Spleen (tissue), 7 donors: ENCODE measurements at regions not wholly inside any gene's neighbourhood (a gene's known extent, or its start where the extent isn't known, plus 50 kb on each side); places are given as distances from the start of the nearest gene placed in this dataset.

ENCODE experiments used
- POLR2A ChIP-seq, 3 donors: fragments of 450-650 bp; IDR thresholded peaks; one replicate each; pipeline ENCODE4 v1.5.1; 2017; ENCODE audit warnings: antibody characterized with exemption in 3 of 3, mild to moderate bottlenecking in 1 of 3
- POLR2AphosphoS5 ChIP-seq, 3 donors: sonication (generic); formaldehyde crosslinking; IDR thresholded peaks; one replicate each; pipeline ENCODE4 v1.5.1; 2017; ENCODE audit warnings: antibody characterized with exemption in 3 of 3
- TF ChIP-seq, protein P1 (sequence below), 11 experiments: fragments of 200-600 bp in 7 of 11; fragments of 450-650 bp in 4 of 11; sonication (generic) in 4 of 11; IDR thresholded peaks in 8 of 11; conservative IDR thresholded peaks in 3 of 11; 1 replicate in 7 of 11; 2 replicates in 4 of 11; pipeline versions ENCODE4 v1.4.0 to v1.8.0; 2016 to 2021; ENCODE audit warnings: antibody characterized with exemption in 11 of 11, inconsistent platforms in 4 of 11, mild to moderate bottlenecking in 1 of 11
- donor health status: DM: no; HTN: no; CAD: no; lungs with moderate emphysema.
- donor health status: DM: no; HTN: no; CAD: no.
- donor health status: DM: no; HTN: no; CAD: no.

GRCh38 chr2:53473236-53473635, 294.4 kb upstream of the CHAC2 start:
- TF ChIP-seq, protein P1, sequence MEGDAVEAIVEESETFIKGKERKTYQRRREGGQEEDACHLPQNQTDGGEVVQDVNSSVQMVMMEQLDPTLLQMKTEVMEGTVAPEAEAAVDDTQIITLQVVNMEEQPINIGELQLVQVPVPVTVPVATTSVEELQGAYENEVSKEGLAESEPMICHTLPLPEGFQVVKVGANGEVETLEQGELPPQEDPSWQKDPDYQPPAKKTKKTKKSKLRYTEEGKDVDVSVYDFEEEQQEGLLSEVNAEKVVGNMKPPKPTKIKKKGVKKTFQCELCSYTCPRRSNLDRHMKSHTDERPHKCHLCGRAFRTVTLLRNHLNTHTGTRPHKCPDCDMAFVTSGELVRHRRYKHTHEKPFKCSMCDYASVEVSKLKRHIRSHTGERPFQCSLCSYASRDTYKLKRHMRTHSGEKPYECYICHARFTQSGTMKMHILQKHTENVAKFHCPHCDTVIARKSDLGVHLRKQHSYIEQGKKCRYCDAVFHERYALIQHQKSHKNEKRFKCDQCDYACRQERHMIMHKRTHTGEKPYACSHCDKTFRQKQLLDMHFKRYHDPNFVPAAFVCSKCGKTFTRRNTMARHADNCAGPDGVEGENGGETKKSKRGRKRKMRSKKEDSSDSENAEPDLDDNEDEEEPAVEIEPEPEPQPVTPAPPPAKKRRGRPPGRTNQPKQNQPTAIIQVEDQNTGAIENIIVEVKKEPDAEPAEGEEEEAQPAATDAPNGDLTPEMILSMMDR (IDR thresholded peaks at IDR 0.05 in 8 of 11, conservative IDR thresholded peaks at IDR 0.05 in 3 of 11): peak in 2 of 11 experiments; percentile 7 to 17
- TF ChIP-seq POLR2A (IDR thresholded peaks at IDR 0.05) (no peak), POLR2AphosphoS5 (IDR thresholded peaks at IDR 0.05) (no peak)
